B cell (primary cell): ENCODE measurements at regions not wholly inside any gene's neighbourhood (a gene's known extent, or its start where the extent isn't known, plus 50 kb on each side); places are given as distances from the start of the nearest gene placed in this dataset.

Source experiments
- CTCF ChIP-seq: fragments of 200-600 bp; IDR thresholded peaks from one replicate; pipeline ENCODE4 v1.8.0; 2022; ENCODE audit warnings: antibody characterized with exemption, mild to moderate bottlenecking
- EZH2 ChIP-seq: IDR thresholded peaks from 2 replicates; pipeline ENCODE4 v1.6.1; 2012; ENCODE audit warnings: borderline replicate concordance, low read depth, mild to moderate bottlenecking, moderate library complexity, low read length; ENCODE audit not compliant: insufficient read depth, poor library complexity, severe bottlenecking

GRCh38 chr7:3245721-3246120, 55.3 kb upstream of the SDK1 start:
- TF ChIP-seq EZH2, result no peak
- TF ChIP-seq CTCF, result no peak
